Right atrium auricular region (tissue), 2 donors: ENCODE measurements at regions not wholly inside any gene's neighbourhood (a gene's known extent, or its start where the extent isn't known, plus 50 kb on each side); places are given as distances from the start of the nearest gene placed in this dataset.

Source experiments
- DNase-seq: peaks from one replicate; pipeline ENCODE4 v3.0.0-alpha.2; 2019; ENCODE audit warnings: low spot score
- H3K27ac ChIP-seq, 2 donors: fragments of 200-600 bp; sonication (generic); 1 replicate in 1 of 2; 2 replicates in 1 of 2; pipeline ENCODE4 v1.5.1; 2016 to 2019
- H3K27me3 ChIP-seq, 2 donors: fragments of 200-600 bp; sonication (generic); one replicate each; pipeline versions ENCODE4 v1.5.1 to v1.6.0; 2017 to 2019
- H3K36me3 ChIP-seq: fragments of 200-600 bp; sonication (generic); one replicate; pipeline ENCODE4 v1.5.1; 2016
- H3K4me1 ChIP-seq, 2 donors: fragments of 200-600 bp; sonication (generic); one replicate each; pipeline versions ENCODE4 v1.5.1 to v1.6.0; 2017 to 2019
- H3K4me3 ChIP-seq, 2 donors: fragments of 200-600 bp; sonication (generic); 1 replicate in 1 of 2; 2 replicates in 1 of 2; pipeline ENCODE4 v1.5.1; 2017 to 2019; ENCODE audit warnings: mild to moderate bottlenecking in 1 of 2, moderate library complexity in 1 of 2
- H3K9me3 ChIP-seq, 2 donors: fragments of 200-600 bp; sonication (generic); one replicate each; pipeline ENCODE4 v1.5.1; 2019
- TF ChIP-seq, protein P1 (sequence below), 2 donors: fragments of 200-600 bp; sonication (generic); IDR thresholded peaks; one replicate each; pipeline ENCODE4 v1.5.1; 2019; ENCODE audit warnings: antibody characterized with exemption in 2 of 2

DNA sequence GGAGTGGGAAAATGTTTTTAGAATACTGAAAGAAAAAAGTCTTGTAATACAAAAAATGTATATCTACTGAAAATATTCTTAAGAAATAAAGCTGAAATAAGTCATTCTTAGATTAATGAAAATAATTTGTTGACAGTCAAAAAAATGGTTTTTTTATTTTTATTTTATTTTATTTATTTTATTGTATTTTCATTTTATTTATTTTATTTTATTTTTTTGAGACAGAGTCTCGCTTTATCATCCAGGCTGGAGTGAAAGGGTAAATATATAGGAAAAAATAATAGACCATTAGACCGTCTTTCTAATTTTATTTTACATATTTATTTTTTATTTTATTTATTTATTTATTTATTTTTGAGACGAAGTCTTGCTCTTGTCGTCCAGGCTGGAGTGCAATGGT is 1583.6 kb upstream of the TMEFF2 start:
- no peaks in the 10 kb centered on the region for H3K36me3 ChIP-seq
- H3K4me3 ChIP-seq, result no peak overlapping the region
- no peaks in the 10 kb centered on the region for H3K27me3 ChIP-seq
- no peak for DNase-seq
- H3K27ac ChIP-seq, result no peak overlapping the region
- H3K4me1 ChIP-seq, result no peaks in the 10 kb centered on the region
- TF ChIP-seq, protein P1, sequence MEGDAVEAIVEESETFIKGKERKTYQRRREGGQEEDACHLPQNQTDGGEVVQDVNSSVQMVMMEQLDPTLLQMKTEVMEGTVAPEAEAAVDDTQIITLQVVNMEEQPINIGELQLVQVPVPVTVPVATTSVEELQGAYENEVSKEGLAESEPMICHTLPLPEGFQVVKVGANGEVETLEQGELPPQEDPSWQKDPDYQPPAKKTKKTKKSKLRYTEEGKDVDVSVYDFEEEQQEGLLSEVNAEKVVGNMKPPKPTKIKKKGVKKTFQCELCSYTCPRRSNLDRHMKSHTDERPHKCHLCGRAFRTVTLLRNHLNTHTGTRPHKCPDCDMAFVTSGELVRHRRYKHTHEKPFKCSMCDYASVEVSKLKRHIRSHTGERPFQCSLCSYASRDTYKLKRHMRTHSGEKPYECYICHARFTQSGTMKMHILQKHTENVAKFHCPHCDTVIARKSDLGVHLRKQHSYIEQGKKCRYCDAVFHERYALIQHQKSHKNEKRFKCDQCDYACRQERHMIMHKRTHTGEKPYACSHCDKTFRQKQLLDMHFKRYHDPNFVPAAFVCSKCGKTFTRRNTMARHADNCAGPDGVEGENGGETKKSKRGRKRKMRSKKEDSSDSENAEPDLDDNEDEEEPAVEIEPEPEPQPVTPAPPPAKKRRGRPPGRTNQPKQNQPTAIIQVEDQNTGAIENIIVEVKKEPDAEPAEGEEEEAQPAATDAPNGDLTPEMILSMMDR (IDR thresholded peaks at IDR 0.05), result no peak
- no peaks in the 10 kb centered on the region for H3K9me3 ChIP-seq

DNA sequence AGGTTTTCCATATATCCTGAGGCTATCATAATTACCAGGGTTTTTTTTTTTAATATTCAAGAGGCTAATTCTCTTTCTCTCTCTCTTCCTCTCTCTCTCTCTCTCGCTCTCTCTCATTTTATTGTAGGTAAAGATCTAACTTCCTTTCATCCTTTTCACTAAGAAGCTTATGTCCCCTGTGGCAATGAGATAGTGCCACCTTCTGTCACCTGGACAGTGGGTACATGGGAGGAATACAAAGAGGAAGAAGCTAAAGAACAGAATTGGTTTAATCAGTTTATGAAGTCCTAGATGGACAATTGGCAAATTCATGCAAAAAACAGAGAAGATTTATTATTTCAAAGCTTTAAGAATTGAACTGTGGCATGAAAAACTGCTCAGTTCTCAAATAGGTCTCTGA is 1582.3 kb upstream of the TMEFF2 start:
- H3K27ac ChIP-seq, result no peak overlapping the region
- H3K9me3 ChIP-seq, result no peaks in the 10 kb centered on the region
- no peaks in the 10 kb centered on the region for H3K27me3 ChIP-seq
- H3K36me3 ChIP-seq, result no peaks in the 10 kb centered on the region
- TF ChIP-seq, protein P1 (IDR thresholded peaks at IDR 0.05), result no peak
- no peak for DNase-seq
- H3K4me1 ChIP-seq, result no peaks in the 10 kb centered on the region
- no peak overlapping the region for H3K4me3 ChIP-seq

DNA sequence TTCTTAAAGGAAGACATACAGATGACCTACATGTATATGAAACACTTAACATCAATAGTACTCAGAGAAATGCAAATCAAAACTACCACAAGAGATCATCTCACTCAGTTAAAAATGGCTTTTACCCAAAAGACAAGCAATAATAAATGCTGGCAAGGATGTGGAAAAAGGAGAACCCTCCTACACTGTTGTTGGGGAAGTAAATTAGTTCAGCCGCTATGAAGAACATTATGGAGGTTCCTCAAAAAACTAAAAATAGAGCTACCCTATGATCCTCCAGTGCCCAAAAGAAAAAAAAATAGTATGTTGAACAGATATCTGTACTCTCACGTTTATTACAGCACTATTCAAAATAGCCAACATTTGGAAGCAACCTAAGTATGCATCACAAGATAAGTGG is 1579.4 kb upstream of the TMEFF2 start:
- no peaks in the 10 kb centered on the region for H3K4me1 ChIP-seq
- TF ChIP-seq, protein P1 (IDR thresholded peaks at IDR 0.05), result no peak
- H3K27me3 ChIP-seq, result no peaks in the 10 kb centered on the region
- DNase-seq, result no peak
- H3K27ac ChIP-seq, result no peak overlapping the region
- H3K36me3 ChIP-seq, result no peaks in the 10 kb centered on the region
- no peak overlapping the region for H3K4me3 ChIP-seq
- no peaks in the 10 kb centered on the region for H3K9me3 ChIP-seq

DNA sequence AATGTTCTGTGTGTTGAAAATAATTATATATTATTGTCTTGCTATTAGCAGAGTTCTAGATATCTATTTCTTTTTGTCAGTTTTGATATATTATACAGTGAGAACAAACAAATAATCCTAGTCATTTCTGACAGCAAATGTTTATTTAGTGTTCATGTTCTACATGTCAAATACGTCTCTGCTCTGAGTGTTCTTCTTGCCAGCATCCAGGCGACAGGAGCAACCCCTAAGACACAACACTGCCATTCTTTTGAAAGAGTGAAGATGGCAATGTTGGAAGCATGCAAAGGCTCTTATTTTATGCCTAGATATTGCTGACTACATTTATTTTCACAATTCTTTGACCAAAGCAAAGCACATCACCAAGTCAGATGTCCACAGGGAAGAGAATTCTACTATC is 1556.6 kb upstream of the TMEFF2 start:
- Histone ChIP-seq H3K27ac (no peak overlapping the region), H3K36me3 (no peaks in the 10 kb centered on the region), H3K4me3 (no peak overlapping the region), H3K4me1 (no peaks in the 10 kb centered on the region), H3K27me3 (no peaks in the 10 kb centered on the region), H3K9me3 (no peaks in the 10 kb centered on the region)
- TF ChIP-seq, protein P1 (IDR thresholded peaks at IDR 0.05), result no peak
- DNase-seq, result no peak

DNA sequence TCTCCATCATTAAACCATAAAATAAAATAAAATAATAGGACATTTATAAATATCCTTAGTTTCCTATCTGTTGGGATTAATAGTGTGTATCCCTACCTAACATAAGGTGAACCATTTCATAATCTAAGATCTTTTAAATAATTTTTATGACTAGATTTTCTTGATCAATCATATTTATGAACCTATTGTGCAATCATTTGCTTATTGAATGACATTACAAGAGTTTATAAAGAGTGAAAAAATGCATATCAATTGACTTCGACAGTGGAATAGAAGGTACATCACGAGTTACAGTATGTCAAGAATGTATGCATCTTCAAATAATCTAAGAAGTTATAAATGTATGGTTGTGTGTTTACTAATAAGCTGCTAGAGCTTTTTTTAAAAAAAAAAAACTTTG is 1554.8 kb upstream of the TMEFF2 start:
- H3K27ac ChIP-seq, result no peak overlapping the region
- H3K27me3 ChIP-seq, result no peaks in the 10 kb centered on the region
- H3K4me3 ChIP-seq, result no peak overlapping the region
- DNase-seq, result no peak
- no peaks in the 10 kb centered on the region for H3K4me1 ChIP-seq
- no peaks in the 10 kb centered on the region for H3K36me3 ChIP-seq
- H3K9me3 ChIP-seq, result no peaks in the 10 kb centered on the region
- TF ChIP-seq, protein P1 (IDR thresholded peaks at IDR 0.05), result no peak

DNA sequence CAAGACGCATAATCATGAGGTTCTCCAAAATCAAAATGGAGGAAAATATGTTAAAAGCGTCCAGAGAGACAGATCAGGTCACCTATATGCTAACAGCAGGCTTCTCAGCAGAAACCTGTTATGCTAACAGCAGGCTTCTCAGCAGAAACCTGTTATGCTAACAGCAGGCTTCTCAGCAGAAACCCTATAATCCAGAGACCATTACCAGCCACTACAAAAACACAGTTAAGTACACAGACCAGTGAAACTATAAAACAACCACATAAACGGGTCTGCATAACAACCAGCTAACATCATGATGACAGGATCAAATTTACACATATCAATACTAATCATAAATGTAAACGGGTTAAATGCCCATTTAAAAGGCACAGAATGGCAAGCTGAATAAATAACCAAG is 1548.4 kb upstream of the TMEFF2 start:
- no peaks in the 10 kb centered on the region for H3K4me1 ChIP-seq
- no peaks in the 10 kb centered on the region for H3K9me3 ChIP-seq
- no peak overlapping the region for H3K27ac ChIP-seq
- no peaks in the 10 kb centered on the region for H3K36me3 ChIP-seq
- TF ChIP-seq, protein P1 (IDR thresholded peaks at IDR 0.05), result no peak
- H3K27me3 ChIP-seq, result no peaks in the 10 kb centered on the region
- DNase-seq, result no peak
- no peak overlapping the region for H3K4me3 ChIP-seq
